ENCODE measurements at regions not wholly inside any gene's neighbourhood (a gene's known extent, or its start where the extent isn't known, plus 50 kb on each side); places are given as distances from the start of the nearest gene placed in this dataset.

- TF ChIP-seq POLR2AphosphoS5 (IDR thresholded peaks at IDR 0.05; ENCODE audit: low read depth, low read length) (no peak), CTCF (IDR thresholded peaks at IDR 0.05) (no peak)
Measured at GRCh38 chr16:58889516-58889915, 155.4 kb upstream of the GOT2 start.

Measured in Panc1 (cell line).